ENCODE measurements at regions not wholly inside any gene's neighbourhood (a gene's known extent, or its start where the extent isn't known, plus 50 kb on each side); places are given as distances from the start of the nearest gene placed in this dataset.

GRCh38 chr13:78816154-78816553 is 157.2 kb upstream of the OBI1 start:
- H3K36me3 ChIP-seq, result no peaks in the 10 kb centered on the region
- intact Hi-C loops (cut with DNase I; ENCODE audit: low total_unique reads), result no loop called here
- H3K27ac ChIP-seq, result no peak overlapping the region
- TF ChIP-seq POLR2A (IDR thresholded peaks at IDR 0.05), result no peak
- TF ChIP-seq, protein P1, sequence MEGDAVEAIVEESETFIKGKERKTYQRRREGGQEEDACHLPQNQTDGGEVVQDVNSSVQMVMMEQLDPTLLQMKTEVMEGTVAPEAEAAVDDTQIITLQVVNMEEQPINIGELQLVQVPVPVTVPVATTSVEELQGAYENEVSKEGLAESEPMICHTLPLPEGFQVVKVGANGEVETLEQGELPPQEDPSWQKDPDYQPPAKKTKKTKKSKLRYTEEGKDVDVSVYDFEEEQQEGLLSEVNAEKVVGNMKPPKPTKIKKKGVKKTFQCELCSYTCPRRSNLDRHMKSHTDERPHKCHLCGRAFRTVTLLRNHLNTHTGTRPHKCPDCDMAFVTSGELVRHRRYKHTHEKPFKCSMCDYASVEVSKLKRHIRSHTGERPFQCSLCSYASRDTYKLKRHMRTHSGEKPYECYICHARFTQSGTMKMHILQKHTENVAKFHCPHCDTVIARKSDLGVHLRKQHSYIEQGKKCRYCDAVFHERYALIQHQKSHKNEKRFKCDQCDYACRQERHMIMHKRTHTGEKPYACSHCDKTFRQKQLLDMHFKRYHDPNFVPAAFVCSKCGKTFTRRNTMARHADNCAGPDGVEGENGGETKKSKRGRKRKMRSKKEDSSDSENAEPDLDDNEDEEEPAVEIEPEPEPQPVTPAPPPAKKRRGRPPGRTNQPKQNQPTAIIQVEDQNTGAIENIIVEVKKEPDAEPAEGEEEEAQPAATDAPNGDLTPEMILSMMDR (IDR thresholded peaks at IDR 0.05), result no peak
- DNase-seq, result no peak
- no peaks in the 10 kb centered on the region for H3K27me3 ChIP-seq
- no peaks in the 10 kb centered on the region for H3K4me1 ChIP-seq
- H3K9me3 ChIP-seq, result no peaks in the 10 kb centered on the region
- H3K4me3 ChIP-seq, result no peak overlapping the region

- intact Hi-C loops (cut with DNase I; ENCODE audit: low total_unique reads), result no loop called here
Measured at GRCh38 chr13:78806457-78806856, 147.5 kb upstream of the OBI1 start.

GRCh38 chr13:78802912-78803311 is 144.0 kb upstream of the OBI1 start:
- Histone ChIP-seq H3K27ac (no peak overlapping the region), H3K4me3 (no peak overlapping the region), H3K9me3 (no peaks in the 10 kb centered on the region), H3K36me3 (no peaks in the 10 kb centered on the region), H3K4me1 (no peaks in the 10 kb centered on the region), H3K27me3 (no peaks in the 10 kb centered on the region)
- intact Hi-C loops (cut with DNase I; ENCODE audit: low total_unique reads), result no loop called here
- TF ChIP-seq POLR2A (IDR thresholded peaks at IDR 0.05), result no peak
- TF ChIP-seq, protein P1 (IDR thresholded peaks at IDR 0.05), result no peak
- no peak for DNase-seq

More at GRCh38 chr13:78806457-78806856, 147.5 kb upstream of the OBI1 start:
- Histone ChIP-seq H3K36me3 (no peaks in the 10 kb centered on the region), H3K27me3 (no peaks in the 10 kb centered on the region), H3K4me1 (no peaks in the 10 kb centered on the region), H3K9me3 (no peaks in the 10 kb centered on the region), H3K4me3 (no peak overlapping the region), H3K27ac (no peak overlapping the region)
- no peak for DNase-seq
- no peak for TF ChIP-seq POLR2A (IDR thresholded peaks at IDR 0.05)
- TF ChIP-seq, protein P1 (IDR thresholded peaks at IDR 0.05), result no peak

GRCh38 chr13:78787190-78787589 is 128.2 kb upstream of the OBI1 start:
- Histone ChIP-seq H3K4me3 (no peak overlapping the region), H3K4me1 (no peaks in the 10 kb centered on the region), H3K27me3 (no peaks in the 10 kb centered on the region), H3K27ac (no peak overlapping the region), H3K36me3 (no peaks in the 10 kb centered on the region), H3K9me3 (no peaks in the 10 kb centered on the region)
- TF ChIP-seq, protein P1 (IDR thresholded peaks at IDR 0.05), result no peak
- no peak for TF ChIP-seq POLR2A (IDR thresholded peaks at IDR 0.05)
- DNase-seq, result no peak
- intact Hi-C loops (cut with DNase I; ENCODE audit: low total_unique reads), result no loop called here

DNA sequence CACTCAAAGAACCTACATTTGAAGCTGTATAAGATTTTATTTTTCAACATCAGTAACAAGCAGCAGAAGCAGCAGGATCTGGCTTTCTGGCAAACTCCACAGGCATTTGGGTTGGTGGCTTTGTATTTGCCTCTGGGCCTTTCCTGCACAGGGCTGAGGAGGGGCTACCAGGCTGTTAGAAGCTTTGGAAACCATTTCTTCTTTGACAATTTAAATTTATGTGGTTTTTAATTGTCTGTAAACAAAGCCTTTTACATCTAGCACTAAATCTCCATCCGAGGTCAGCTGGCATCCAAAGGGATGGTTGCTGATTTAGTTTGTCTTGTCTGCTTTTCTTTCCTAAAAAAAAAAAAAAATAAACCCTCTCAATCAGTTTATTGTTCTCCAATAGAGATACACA is 127.5 kb upstream of the OBI1 start:
- Histone ChIP-seq H3K36me3 (no peaks in the 10 kb centered on the region), H3K27ac (no peak overlapping the region), H3K4me3 (no peak overlapping the region), H3K27me3 (no peaks in the 10 kb centered on the region), H3K9me3 (no peaks in the 10 kb centered on the region), H3K4me1 (no peaks in the 10 kb centered on the region)
- TF ChIP-seq, protein P1 (IDR thresholded peaks at IDR 0.05), result no peak
- TF ChIP-seq POLR2A (IDR thresholded peaks at IDR 0.05), result no peak
- DNase-seq, result no peak
- intact Hi-C loops (cut with DNase I; ENCODE audit: low total_unique reads), result no loop called here
